ENCODE measurements at regions not wholly inside any gene's neighbourhood (a gene's known extent, or its start where the extent isn't known, plus 50 kb on each side); places are given as distances from the start of the nearest gene placed in this dataset.

- peak overlapping the region; percentile 18 for H2AFZ ChIP-seq (ENCODE audit: low read depth, low read length)
- POLR2A ChIA-PET: interaction anchor here (0.7 kb wide), 1 partner anchor 13 kb away, joined by 4 read pairs; no protein-coding TSS in a partner anchor
- H3K4me1 ChIP-seq (ENCODE audit: control insufficient read depth, extremely low read depth, insufficient read depth, low read length): peaks cover 25% of the 10 kb centered on the region
- H3K9me1 ChIP-seq (replicated peaks; ENCODE audit: control insufficient read depth, extremely low read depth, insufficient read depth, low read length): no peaks in the 10 kb centered on the region
- peak; percentile 97 for FAIRE-seq
- H3K27me3 ChIP-seq (ENCODE audit: control insufficient read depth in 2 of 2, insufficient read depth in 2 of 2, low read length in 2 of 2): no peaks in the 10 kb centered on the region
- TF ChIP-seq EZH2 (IDR thresholded peaks at IDR 0.05; ENCODE audit: borderline replicate concordance, low read depth, low read length, severe bottlenecking) (no peak), MAX (IDR thresholded peaks at IDR 0.05; ENCODE audit: insufficient read depth, insufficient read length) (peak; percentile 16), MYC (IDR thresholded peaks at IDR 0.05; ENCODE audit: low read depth, low read length) (no peak), JUN (IDR thresholded peaks at IDR 0.05; ENCODE audit: borderline replicate concordance, insufficient read depth, insufficient read length, low read depth) (peak; percentile 80), FOS (IDR thresholded peaks at IDR 0.05; ENCODE audit: borderline replicate concordance, insufficient read depth, low read length) (peak; percentile 94), POLR2A (IDR thresholded peaks at IDR 0.05; ENCODE audit: low read depth, low read length) (no peak), POLR2AphosphoS5 (IDR thresholded peaks at IDR 0.05; ENCODE audit: insufficient read depth, low read depth, low read length) (peak; percentile 45), GATA2 (IDR thresholded peaks at IDR 0.05; ENCODE audit: insufficient read depth, insufficient read length, low read depth, low read length) (no peak)
- TF ChIP-seq, protein P1, sequence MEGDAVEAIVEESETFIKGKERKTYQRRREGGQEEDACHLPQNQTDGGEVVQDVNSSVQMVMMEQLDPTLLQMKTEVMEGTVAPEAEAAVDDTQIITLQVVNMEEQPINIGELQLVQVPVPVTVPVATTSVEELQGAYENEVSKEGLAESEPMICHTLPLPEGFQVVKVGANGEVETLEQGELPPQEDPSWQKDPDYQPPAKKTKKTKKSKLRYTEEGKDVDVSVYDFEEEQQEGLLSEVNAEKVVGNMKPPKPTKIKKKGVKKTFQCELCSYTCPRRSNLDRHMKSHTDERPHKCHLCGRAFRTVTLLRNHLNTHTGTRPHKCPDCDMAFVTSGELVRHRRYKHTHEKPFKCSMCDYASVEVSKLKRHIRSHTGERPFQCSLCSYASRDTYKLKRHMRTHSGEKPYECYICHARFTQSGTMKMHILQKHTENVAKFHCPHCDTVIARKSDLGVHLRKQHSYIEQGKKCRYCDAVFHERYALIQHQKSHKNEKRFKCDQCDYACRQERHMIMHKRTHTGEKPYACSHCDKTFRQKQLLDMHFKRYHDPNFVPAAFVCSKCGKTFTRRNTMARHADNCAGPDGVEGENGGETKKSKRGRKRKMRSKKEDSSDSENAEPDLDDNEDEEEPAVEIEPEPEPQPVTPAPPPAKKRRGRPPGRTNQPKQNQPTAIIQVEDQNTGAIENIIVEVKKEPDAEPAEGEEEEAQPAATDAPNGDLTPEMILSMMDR (IDR thresholded peaks at IDR 0.05; ENCODE audit: extremely low read depth in 1 of 2, insufficient read depth in 1 of 2, low read depth in 1 of 2, low read length in 2 of 2): no peak
- H3K36me3 ChIP-seq (ENCODE audit: control insufficient read depth in 2 of 2, extremely low read depth in 1 of 2, insufficient read depth in 2 of 2, low read length in 2 of 2): no peaks in the 10 kb centered on the region
- peak overlapping the region; percentile 84 for H3K27ac ChIP-seq (ENCODE audit: insufficient read depth, low read depth, low read length)
- CTCF ChIA-PET: interaction anchor here (0.9 to 2.6 kb wide), 7 partner anchors 9 to 75 kb away, joined by 3 to 15 read pairs (median 4); partner anchors contain the start of gene RAI14
- H3K4me2 ChIP-seq (ENCODE audit: insufficient read depth, low read length): peak overlapping the region; percentile 32
- H3K9me3 ChIP-seq (replicated peaks; ENCODE audit: control insufficient read depth, insufficient read depth, low read length): no peaks in the 10 kb centered on the region
- no peaks in the 10 kb centered on the region for H3K79me2 ChIP-seq (ENCODE audit: control insufficient read depth, insufficient read depth, low read length)
- H3K4me3 ChIP-seq (replicated peaks in 1 of 3; ENCODE audit: insufficient read depth in 1 of 3, low read depth in 1 of 3, low read length in 3 of 3): no peak overlapping the region
- DNase-seq (ENCODE audit: low read depth, low spot score): peak; percentile 90
- H3K9ac ChIP-seq (replicated peaks; ENCODE audit: extremely low read depth, insufficient read depth, low read length): peak overlapping the region; percentile 17
- H4K20me1 ChIP-seq (replicated peaks; ENCODE audit: control insufficient read depth, extremely low read depth, insufficient read depth, low read length): no peaks in the 10 kb centered on the region
- dilution Hi-C loops (cut with MboI; ENCODE audit: extremely low pct_ligation_motif_present, low sequenced_read_pairs): no loop called here
- intact Hi-C loops (cut with micrococcal nuclease): loop anchor here (1.0 kb wide), 2 partner anchors 11 to 12 kb away; no protein-coding TSS in a partner anchor
- TSS peak; percentile 68 for BruUV-seq (replicated peaks)
Measured at GRCh38 chr5:34598177-34598794, 57.8 kb upstream of the RAI14 start.
